Epithelial cell of proximal tubule (primary cell): ENCODE measurements at regions not wholly inside any gene's neighbourhood (a gene's known extent, or its start where the extent isn't known, plus 50 kb on each side); places are given as distances from the start of the nearest gene placed in this dataset.

ENCODE experiments used
- DNase-seq: peaks from one replicate; pipeline ENCODE4 v3.0.0-alpha.2; 2011; ENCODE audit warnings: low read depth
- H3K4me3 ChIP-seq: 2 replicates; pipeline ENCODE4 v1.5.1; 2011; ENCODE audit warnings: low read depth, mild to moderate bottlenecking, low read length
- TF ChIP-seq, protein P1 (sequence below): conservative IDR thresholded peaks from 2 replicates; pipeline ENCODE4 v1.5.1; 2012; ENCODE audit warnings: low read depth, mild to moderate bottlenecking, low read length

DNA sequence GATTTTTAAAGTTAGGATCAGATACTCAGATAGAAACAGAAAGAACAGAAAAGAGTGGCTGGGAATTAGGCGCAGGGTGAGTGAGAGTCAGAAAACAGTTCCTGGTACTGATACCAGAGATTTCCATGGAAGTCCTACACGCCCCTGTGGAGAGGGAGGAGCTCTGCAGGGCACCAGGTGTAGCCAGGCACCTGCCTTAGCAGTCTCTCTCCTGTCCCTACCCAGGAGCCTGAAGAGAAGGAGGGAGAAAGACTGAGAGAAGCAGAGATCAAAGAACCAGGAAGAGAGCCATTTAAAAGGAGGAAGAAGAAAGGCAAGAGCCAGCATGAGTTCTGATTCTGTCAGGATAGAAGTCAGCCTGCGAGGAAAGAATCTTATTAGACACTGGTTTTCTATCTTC lies 65.0 kb downstream of the CBLN1 start:
- H3K4me3 ChIP-seq, result no peak overlapping the region
- TF ChIP-seq, protein P1, sequence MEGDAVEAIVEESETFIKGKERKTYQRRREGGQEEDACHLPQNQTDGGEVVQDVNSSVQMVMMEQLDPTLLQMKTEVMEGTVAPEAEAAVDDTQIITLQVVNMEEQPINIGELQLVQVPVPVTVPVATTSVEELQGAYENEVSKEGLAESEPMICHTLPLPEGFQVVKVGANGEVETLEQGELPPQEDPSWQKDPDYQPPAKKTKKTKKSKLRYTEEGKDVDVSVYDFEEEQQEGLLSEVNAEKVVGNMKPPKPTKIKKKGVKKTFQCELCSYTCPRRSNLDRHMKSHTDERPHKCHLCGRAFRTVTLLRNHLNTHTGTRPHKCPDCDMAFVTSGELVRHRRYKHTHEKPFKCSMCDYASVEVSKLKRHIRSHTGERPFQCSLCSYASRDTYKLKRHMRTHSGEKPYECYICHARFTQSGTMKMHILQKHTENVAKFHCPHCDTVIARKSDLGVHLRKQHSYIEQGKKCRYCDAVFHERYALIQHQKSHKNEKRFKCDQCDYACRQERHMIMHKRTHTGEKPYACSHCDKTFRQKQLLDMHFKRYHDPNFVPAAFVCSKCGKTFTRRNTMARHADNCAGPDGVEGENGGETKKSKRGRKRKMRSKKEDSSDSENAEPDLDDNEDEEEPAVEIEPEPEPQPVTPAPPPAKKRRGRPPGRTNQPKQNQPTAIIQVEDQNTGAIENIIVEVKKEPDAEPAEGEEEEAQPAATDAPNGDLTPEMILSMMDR, result no peak

DNA sequence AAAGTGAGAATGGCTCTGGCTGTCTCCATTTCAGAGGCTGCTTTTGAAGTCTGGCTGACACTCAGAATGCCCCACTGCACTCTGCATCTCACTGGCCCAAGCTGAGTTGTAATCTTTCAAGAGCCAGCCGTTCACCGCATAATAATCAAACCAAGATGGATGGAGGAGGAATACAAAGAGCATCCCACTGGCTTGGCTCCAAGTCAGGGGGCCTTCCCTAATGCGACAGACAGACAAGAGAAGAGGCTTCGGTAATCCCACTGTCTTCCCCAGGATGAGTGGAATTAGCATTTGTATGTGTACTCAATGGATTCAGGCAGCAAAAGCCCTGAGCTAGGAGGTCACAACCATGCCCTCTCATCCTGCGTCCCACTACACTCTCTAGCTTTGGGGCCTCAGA lies 68.0 kb downstream of the CBLN1 start:
- H3K4me3 ChIP-seq, result no peak overlapping the region
- DNase-seq, result no peak
- TF ChIP-seq, protein P1, result no peak

More for the DNA sequence above, 65.0 kb downstream of the CBLN1 start:
- DNase-seq, result no peak

DNA sequence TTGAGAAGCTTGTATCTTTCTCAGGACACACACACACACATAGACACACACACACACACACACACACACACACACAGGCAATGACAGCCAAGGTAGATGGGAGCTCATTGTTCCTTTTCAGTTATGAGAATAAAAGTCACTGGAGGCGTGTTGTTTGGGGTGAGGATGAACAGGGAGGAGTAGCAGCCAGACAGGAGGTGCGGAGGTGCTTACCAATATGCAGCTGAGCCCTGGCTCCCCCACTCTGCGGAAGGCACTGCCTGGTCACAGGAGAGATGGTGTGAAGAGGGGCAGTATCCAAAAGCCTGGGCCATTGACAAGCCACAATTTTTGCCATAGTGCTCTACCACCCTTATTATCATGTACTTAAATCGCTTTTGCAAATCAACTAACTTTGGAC lies 77.4 kb downstream of the CBLN1 start:
- no peak overlapping the region for H3K4me3 ChIP-seq
- DNase-seq, result no peak
- TF ChIP-seq, protein P1, result no peak

DNA sequence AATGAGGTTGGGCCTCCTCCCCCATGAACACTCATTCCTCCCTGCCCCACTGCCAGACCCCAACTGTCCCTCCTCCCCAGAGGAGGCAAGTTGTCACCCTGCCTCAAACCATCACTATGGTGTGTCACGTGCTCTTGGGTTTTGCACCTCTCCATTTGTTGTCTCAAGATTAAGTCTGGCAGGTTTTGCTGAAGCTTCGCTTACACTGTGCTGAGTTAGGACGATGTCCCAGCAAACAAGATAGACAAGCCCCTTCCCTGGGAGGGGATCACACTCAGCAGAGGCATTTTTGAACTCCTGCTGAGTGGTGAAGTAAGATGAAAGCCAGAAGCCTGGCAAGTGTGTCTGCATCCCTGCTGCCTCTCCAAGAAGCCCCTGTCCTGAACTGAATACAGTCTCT lies 78.3 kb downstream of the CBLN1 start:
- TF ChIP-seq, protein P1, result no peak
- no peak overlapping the region for H3K4me3 ChIP-seq
- DNase-seq, result no peak

DNA sequence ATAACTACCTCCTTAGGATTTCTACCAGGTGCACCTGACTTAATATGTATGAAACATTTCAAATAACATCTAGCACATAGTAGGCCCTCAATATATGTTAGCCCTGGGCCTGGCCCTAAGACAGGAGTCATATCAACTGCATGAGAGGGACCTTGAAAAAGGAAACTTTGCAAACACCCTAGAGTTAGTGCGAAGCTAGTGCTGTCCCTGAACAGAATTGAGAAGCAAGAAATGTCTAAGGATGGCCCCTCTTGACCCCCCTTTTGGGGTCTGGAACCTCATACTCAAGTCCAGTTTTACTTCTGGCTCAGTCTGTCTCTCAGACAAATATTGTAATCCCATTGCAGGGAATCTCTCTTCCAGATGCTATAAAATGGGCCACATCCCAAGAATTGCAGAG lies 80.5 kb downstream of the CBLN1 start:
- H3K4me3 ChIP-seq, result no peak overlapping the region
- TF ChIP-seq, protein P1, result no peak
- DNase-seq, result no peak

DNA sequence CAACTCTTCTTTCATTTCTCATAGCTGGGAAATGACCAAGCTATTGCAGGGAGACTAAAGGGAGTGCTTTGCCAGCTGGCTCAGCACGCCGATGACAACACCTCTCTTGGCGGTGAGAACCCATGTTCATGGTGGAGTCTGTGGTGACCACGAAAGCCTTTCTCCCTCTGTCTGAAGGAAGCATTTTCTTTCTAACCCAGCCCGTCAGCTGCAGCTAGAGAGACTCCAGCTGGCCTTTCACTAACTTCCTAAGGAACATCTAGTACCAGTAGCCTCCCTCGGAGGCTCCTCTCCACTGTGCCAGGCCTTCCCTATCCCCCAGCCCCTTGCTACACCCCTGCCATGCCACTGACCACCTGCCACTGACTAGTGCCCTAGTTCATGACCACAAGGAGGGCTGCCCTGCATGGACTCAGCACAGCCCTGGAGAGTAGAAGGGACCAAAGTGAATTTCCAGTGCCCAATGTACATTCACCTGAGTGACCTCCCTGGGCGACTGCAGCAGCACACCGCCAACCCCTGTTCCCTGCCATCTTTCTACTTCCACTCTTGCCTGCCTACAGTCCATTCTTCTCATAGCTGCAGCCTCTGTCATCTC lies 81.3 kb downstream of the CBLN1 start:
- no peak overlapping the region for H3K4me3 ChIP-seq
- no peak for DNase-seq
- TF ChIP-seq, protein P1, result no peak

DNA sequence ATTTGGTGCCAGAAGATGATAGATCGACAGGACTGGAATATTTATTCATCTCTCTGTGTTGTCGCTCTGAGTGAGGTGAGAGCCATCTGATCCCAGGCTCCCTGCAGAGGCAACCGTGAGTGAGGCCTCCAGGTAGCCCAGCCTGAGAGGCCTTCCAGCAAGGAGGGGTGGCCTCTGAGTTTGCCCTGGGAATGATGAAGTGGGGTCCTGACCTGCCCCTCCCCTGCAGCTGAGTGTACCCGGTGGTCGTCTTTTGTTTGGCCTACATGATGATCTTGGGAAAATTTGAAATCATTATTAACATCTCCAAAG lies 86.4 kb downstream of the CBLN1 start:
- TF ChIP-seq, protein P1, result no peak
- DNase-seq, result no peak
- H3K4me3 ChIP-seq, result no peak overlapping the region
